ENCODE measurements at regions not wholly inside any gene's neighbourhood (a gene's known extent, or its start where the extent isn't known, plus 50 kb on each side); places are given as distances from the start of the nearest gene placed in this dataset.

- no peak for TF ChIP-seq CTCF (IDR thresholded peaks at IDR 0.05)
- Histone ChIP-seq H3K4me3 (no peak overlapping the region), H3K36me3 (no peaks in the 10 kb centered on the region), H3K27me3 (peaks cover 0 to 5% (median 0%) of the 10 kb centered on the region in 7 donors), H3K4me1 (peaks cover 0 to 10% (median 0%) of the 10 kb centered on the region in 9 donors), H3K9me3 (peaks cover 0 to 13% (median 0%) of the 10 kb centered on the region in 11 donors), H3K27ac (no peak overlapping the region)
- intact Hi-C loops (cut with DNase I): no loop called here
- no peak for ATAC-seq
- no peak for DNase-seq
- 79 to 83% methylated on average over 4 of the region's 4 CpGs for WGBS, 2 donors
Measured at GRCh38 chr20:58109126-58109880, 119.2 kb downstream of the ANKRD60 start.

- ATAC-seq (no peak), DNase-seq (no peak)
- Histone ChIP-seq H3K36me3 (no peaks in the 10 kb centered on the region), H3K4me1 (peaks cover 0 to 7% (median 0%) of the 10 kb centered on the region in 9 donors), H3K4me3 (no peak overlapping the region), H3K27me3 (peaks cover 0 to 4% (median 0%) of the 10 kb centered on the region in 7 donors), H3K9me3 (peaks cover 0 to 13% (median 0%) of the 10 kb centered on the region in 11 donors), H3K27ac (no peak overlapping the region)
- intact Hi-C loops (cut with DNase I): no loop called here
- no peak for TF ChIP-seq CTCF (IDR thresholded peaks at IDR 0.05)
- WGBS, 2 donors: 88 to 100% methylated on average over 1 of the region's 1 CpG
Measured at GRCh38 chr20:58107533-58107932, 120.9 kb downstream of the ANKRD60 start.

GRCh38 chr20:58106143-58106750, 122.2 kb downstream of the ANKRD60 start:
- ATAC-seq: no peak
- intact Hi-C loops (cut with DNase I): no loop called here
- Histone ChIP-seq H3K36me3 (no peaks in the 10 kb centered on the region), H3K27me3 (peaks cover 0 to 7% (median 0%) of the 10 kb centered on the region in 7 donors), H3K9me3 (peaks cover 0 to 13% (median 0%) of the 10 kb centered on the region in 11 donors), H3K4me1 (no peaks in the 10 kb centered on the region), H3K4me3 (no peak overlapping the region), H3K27ac (no peak overlapping the region)
- DNase-seq: no peak
- TF ChIP-seq CTCF (IDR thresholded peaks at IDR 0.05): no peak
- 83% methylated on average over 9 of the region's 9 CpGs for WGBS, 2 donors

GRCh38 chr20:58103961-58104360, 124.5 kb downstream of the ANKRD60 start:
- no peak for DNase-seq
- WGBS, 2 donors: 92% methylated on average over 8 of the region's 8 CpGs
- no peak overlapping the region for H3K4me3 ChIP-seq
- no peaks in the 10 kb centered on the region for H3K4me1 ChIP-seq
- H3K27me3 ChIP-seq: peaks cover 0 to 14% (median 0%) of the 10 kb centered on the region in 7 donors
- no peaks in the 10 kb centered on the region for H3K36me3 ChIP-seq
- no peak overlapping the region for H3K27ac ChIP-seq
- intact Hi-C loops (cut with DNase I): no loop called here
- H3K9me3 ChIP-seq: peaks cover 0 to 5% (median 0%) of the 10 kb centered on the region in 11 donors
- no peak for TF ChIP-seq CTCF (IDR thresholded peaks at IDR 0.05)
- no peak for ATAC-seq

Data from heart right ventricle (tissue), 16 donors.